K562 (cell line): ENCODE measurements at regions not wholly inside any gene's neighbourhood (a gene's known extent, or its start where the extent isn't known, plus 50 kb on each side); places are given as distances from the start of the nearest gene placed in this dataset.

Experiments
- ATAC-seq: fragments of 200-7000 bp; cut with Tn5 transposase; 3 replicates; pipeline ENCODE4 v1.9.1; 2020; ENCODE audit warnings: moderate library complexity
- BruUV-seq: library from RNA; stranded (reverse); fragments of 400-500 nt; replicated peaks from 2 replicates; lab custom pipeline; 2021; lab: Mats Ljungman, UMichigan
- CTCF ChIA-PET: fragments of 300-600 bp; formaldehyde crosslinking; extraction: SDS; loops from one replicate; lab custom pipeline; 2021; ENCODE audit warnings: low intra/inter-chr PET ratio; lab: Yijun Ruan, JAX
- POLR2A ChIA-PET: fragments of 300-600, 350-650 bp; sonication (Branson Sonifier 250); formaldehyde crosslinking; extraction: SDS; loops from one replicate; lab custom pipeline; 2021; ENCODE audit warnings: antibody characterized with exemption, inconsistent platforms; lab: Yijun Ruan, JAX
- DNase-seq, 4 experiments: peaks; one replicate each; pipeline versions ENCODE4 v3.0.0 to v3.0.0-alpha.2; 2011 to 2018; ENCODE audit warnings: low spot score in 3 of 4, mixed read lengths in 3 of 4; ENCODE audit errors: extremely low read depth in 1 of 4
- FAIRE-seq: peaks from 2 replicates; lab custom pipeline; 2011; peaks lifted over from hg19 to GRCh38; lab: Jason Lieb, UNC
- H2AFZ ChIP-seq: 2 replicates; pipeline ENCODE4 v1.6.0; 2011; ENCODE audit warnings: low read depth, low read length, control low read depth, inconsistent platforms
- H3K27ac ChIP-seq: fragments of 200-600 bp; 3 replicates; pipeline ENCODE4 v1.8.0; 2011; ENCODE audit warnings: low read depth, mild to moderate bottlenecking, control low read depth, inconsistent platforms, low read length, moderate library complexity, mixed read lengths; ENCODE audit errors: extremely low read depth
- H3K27me3 ChIP-seq, 2 experiments: fragments of 300-600 bp in 1 of 2; 2 replicates in 1 of 2; 3 replicates in 1 of 2; pipeline versions ENCODE4 v1.6.0 to v1.8.0; 2011; ENCODE audit warnings: inconsistent platforms in 2 of 2, low read length in 2 of 2, mild to moderate bottlenecking in 1 of 2, mixed read lengths in 1 of 2, moderate library complexity in 1 of 2; ENCODE audit not compliant: control insufficient read depth in 2 of 2, insufficient read depth in 2 of 2
- H3K36me3 ChIP-seq: fragments of 300-600 bp; 3 replicates; pipeline ENCODE4 v1.8.0; 2011; ENCODE audit warnings: mild to moderate bottlenecking, low read length, inconsistent platforms; ENCODE audit not compliant: control insufficient read depth, insufficient read depth
- H3K4me1 ChIP-seq, 2 experiments: fragments of 200-600 bp in 1 of 2; replicated peaks in 1 of 2; 2 replicates in 1 of 2; 3 replicates in 1 of 2; pipeline versions ENCODE4 v1.5.1 to v1.8.0; 2011; ENCODE audit warnings: inconsistent platforms in 2 of 2, low read length in 2 of 2, mild to moderate bottlenecking in 1 of 2, mixed read lengths in 1 of 2, moderate library complexity in 1 of 2; ENCODE audit not compliant: control insufficient read depth in 2 of 2, insufficient read depth in 2 of 2
- H3K4me2 ChIP-seq: 2 replicates; pipeline ENCODE4 v1.6.1; 2011; ENCODE audit warnings: low read length, control low read depth, inconsistent platforms, mixed read lengths; ENCODE audit not compliant: insufficient read depth
- H3K4me3 ChIP-seq: fragments of 200-600 bp; sonication (generic), shearing (Covaris generic); 2 replicates; pipeline ENCODE4 v1.5.1; 2016; ENCODE audit warnings: control low read depth, inconsistent platforms
- H3K79me2 ChIP-seq: fragments of 200-600 bp; 3 replicates; pipeline ENCODE4 v1.8.0; 2011; ENCODE audit warnings: low read length, inconsistent platforms; ENCODE audit not compliant: control insufficient read depth, insufficient read depth
- H3K9ac ChIP-seq, 2 experiments: 2 replicates each; pipeline versions ENCODE4 v1.6.0 to v1.6.1; 2011; ENCODE audit warnings: low read depth in 2 of 2, low read length in 2 of 2, control low read depth in 1 of 2, inconsistent platforms in 1 of 2, mild to moderate bottlenecking in 1 of 2, mixed read lengths in 1 of 2; ENCODE audit not compliant: insufficient read depth in 1 of 2
- H3K9me1 ChIP-seq: one replicate; pipeline ENCODE4 v1.6.0; 2011; ENCODE audit warnings: inconsistent platforms, mild to moderate bottlenecking, low read length, moderate library complexity; ENCODE audit not compliant: control insufficient read depth, insufficient read depth
- H3K9me3 ChIP-seq: replicated peaks from 2 replicates; pipeline ENCODE4 v1.5.1; 2011; ENCODE audit warnings: low read depth, low read length, inconsistent platforms; ENCODE audit not compliant: control insufficient read depth, insufficient read depth
- H4K20me1 ChIP-seq: replicated peaks from 2 replicates; pipeline ENCODE4 v1.6.1; 2011; ENCODE audit warnings: low read length, inconsistent platforms, mixed read lengths; ENCODE audit not compliant: control insufficient read depth, insufficient read depth
- E2F4 ChIP-seq: sonication (generic); formaldehyde crosslinking; IDR thresholded peaks from 2 replicates; pipeline ENCODE4 v1.8.0; 2022; ENCODE audit warnings: mild to moderate bottlenecking, low read depth, missing genetic modification reagents
- FOXJ3 ChIP-seq: sonication (generic); formaldehyde crosslinking; IDR thresholded peaks from 2 replicates; pipeline ENCODE4 v1.4.0; 2020; ENCODE audit warnings: mild to moderate bottlenecking, missing genetic modification reagents
- MAFG ChIP-seq: fragments of 450-650 bp; conservative IDR thresholded peaks from 2 replicates; pipeline ENCODE4 v1.6.1; 2016; ENCODE audit warnings: missing genetic modification characterization, missing compliant biosample characterization
- MYC ChIP-seq, 2 experiments: fragments of 250-450 bp in 1 of 2; sonication (Bioruptor Pico) in 1 of 2; IDR thresholded peaks; 2 replicates each; pipeline versions ENCODE4 v1.5.1 to v1.6.1; 2012 to 2021; ENCODE audit warnings: low read depth in 2 of 2, borderline replicate concordance in 1 of 2, improper control_type of control experiment in 1 of 2, low read length in 1 of 2, mild to moderate bottlenecking in 1 of 2, moderate library complexity in 1 of 2
- MYNN ChIP-seq, 2 experiments: sonication (generic); formaldehyde crosslinking in 1 of 2; IDR thresholded peaks; 2 replicates each; pipeline versions ENCODE4 v1.5.0 to v1.6.1; 2016 to 2020; ENCODE audit warnings: antibody characterized with exemption in 1 of 2, missing genetic modification reagents in 1 of 2
- NR3C1 ChIP-seq: sonication (generic); formaldehyde crosslinking; IDR thresholded peaks from 2 replicates; pipeline ENCODE4 v1.8.1; 2022; ENCODE audit warnings: missing genetic modification reagents
- SMC3 ChIP-seq: conservative IDR thresholded peaks from 2 replicates; pipeline ENCODE4 v1.6.1; 2011; ENCODE audit warnings: low read depth, low read length, improper control_type of control experiment; ENCODE audit not compliant: insufficient read depth
- ZNF785 ChIP-seq: fragments of 250-450 bp; sonication (Bioruptor Pico); IDR thresholded peaks from 2 replicates; pipeline ENCODE4 v1.4.0; 2020; ENCODE audit warnings: mild to moderate bottlenecking
- WGBS: fragments of 100-300 bp; shearing (Covaris generic); methylation state at CpG from one replicate; pipeline ENCODE4 v1.1.6; 2016; ENCODE audit warnings: low coverage, mixed read lengths; ENCODE audit not compliant: insufficient coverage; ENCODE audit errors: missing lambda C conversion rate; 5-methylcytosine and 5-hydroxymethylcytosine counted together
- in situ Hi-C: fragments of 300-500 bp; cut with MboI; formaldehyde crosslinking; loops from 4 replicates; pipeline ENCODE4 v1.15.0; 2018; ENCODE audit warnings: inconsistent platforms, mixed read lengths
- intact Hi-C: fragments of 100-400 bp; cut with micrococcal nuclease; formaldehyde crosslinking; loops from 2 replicates; pipeline ENCODE4 v1.14.2; 2022

- Histone ChIP-seq H3K9me3 (no peaks in the 10 kb centered on the region), H3K79me2 (no peaks in the 10 kb centered on the region), H3K4me2 (no peak overlapping the region), H3K27me3 (peaks cover 11 to 29% of the 10 kb centered on the region in 2 experiments; a peak in 4 of 5 replicates), H3K27ac (no peak overlapping the region), H3K9me1 (no peaks in the 10 kb centered on the region), H3K4me1 (no peaks in the 10 kb centered on the region), H3K36me3 (no peaks in the 10 kb centered on the region), H2AFZ (no peak overlapping the region), H4K20me1 (no peaks in the 10 kb centered on the region), H3K4me3 (no peak overlapping the region), H3K9ac (no peak overlapping the region)
- intact Hi-C loops = no loop called here
- in situ Hi-C loops = no loop called here
- WGBS = 2% methylated on average over 7 of the region's 7 CpGs
- ChIA-PET CTCF (no interaction called here), POLR2A (no interaction called here)
- ATAC-seq (no peak), DNase-seq (no peak), FAIRE-seq (no peak)
- no TSS peak for BruUV-seq
- no peak for TF ChIP-seq MYNN (IDR thresholded peaks at IDR 0.05)
- no peak for TF ChIP-seq MYNN (CRISPR knock-in tag; IDR thresholded peaks at IDR 0.05)
- no peak for TF ChIP-seq MYC (IDR thresholded peaks at IDR 0.05; ENCODE audit: low read depth, low read length)
- TF ChIP-seq MYC (CRISPR knock-in tag; IDR thresholded peaks at IDR 0.05; ENCODE audit: borderline replicate concordance, low read depth) = no peak
- TF ChIP-seq ZNF785 (CRISPR knock-in tag) = no peak
- no peak for TF ChIP-seq NR3C1 (CRISPR knock-in tag)
Observed at GRCh38 chr16:49937886-49938285, 82.0 kb upstream of the ZNF423 start.

GRCh38 chr16:49939495-49939894 is 83.6 kb upstream of the ZNF423 start:
- FAIRE-seq = no peak
- no peaks in the 10 kb centered on the region for H3K36me3 ChIP-seq
- TF ChIP-seq FOXJ3 (CRISPR knock-in tag) = no peak
- no peak for TF ChIP-seq SMC3
- TF ChIP-seq MAFG (tag) = no peak
- TF ChIP-seq E2F4 = no peak
- TF ChIP-seq, all 486 proteins: peak for 0

More at GRCh38 chr16:49939495-49939894, 83.6 kb upstream of the ZNF423 start:
- Histone ChIP-seq H2AFZ (no peak overlapping the region), H3K4me1 (no peaks in the 10 kb centered on the region), H3K4me2 (no peak overlapping the region), H3K9ac (no peak overlapping the region), H3K4me3 (no peak overlapping the region), H3K9me1 (no peaks in the 10 kb centered on the region), H3K27ac (no peak overlapping the region), H3K9me3 (no peaks in the 10 kb centered on the region), H4K20me1 (no peaks in the 10 kb centered on the region), H3K79me2 (no peaks in the 10 kb centered on the region), H3K27me3 (peaks cover 7 to 23% of the 10 kb centered on the region in 2 experiments; a peak in 3 of 5 replicates)
- BruUV-seq = no TSS peak
- CTCF ChIA-PET = no interaction called here
- DNase-seq (no peak), ATAC-seq (no peak)
- in situ Hi-C loops = no loop called here
- WGBS = 6% methylated on average over 2 of the region's 2 CpGs
- POLR2A ChIA-PET = no interaction called here
- intact Hi-C loops = no loop called here
